ENCODE measurements at regions not wholly inside any gene's neighbourhood (a gene's known extent, or its start where the extent isn't known, plus 50 kb on each side); places are given as distances from the start of the nearest gene placed in this dataset.

DNA sequence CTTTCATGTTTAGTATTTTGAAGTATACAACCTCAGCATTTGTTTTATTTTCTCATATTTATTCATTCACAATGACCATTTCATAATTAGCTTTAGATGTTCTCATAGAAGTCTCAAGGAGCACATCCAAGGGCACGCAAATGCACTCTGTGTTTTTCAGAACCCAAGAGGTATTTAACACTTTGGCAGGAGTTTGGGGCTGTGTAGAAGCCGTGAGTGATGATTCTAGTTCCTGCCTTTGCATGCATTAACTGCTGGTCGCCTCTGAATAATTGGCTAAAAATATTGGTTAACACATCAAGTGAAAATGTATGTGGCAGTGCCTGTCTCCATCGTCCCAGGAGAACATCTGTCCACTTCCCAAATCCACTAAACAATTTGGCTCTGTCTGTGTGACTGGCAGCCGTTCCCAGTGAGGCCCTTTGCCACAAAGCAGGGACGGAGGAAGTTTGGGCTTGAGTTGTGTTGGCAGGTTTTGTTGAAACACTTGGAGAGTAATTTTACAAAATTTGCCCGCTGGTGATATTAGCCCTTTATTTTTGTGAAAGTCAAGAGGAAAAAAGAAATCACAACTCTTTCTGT, 730.7 kb upstream of the SLIT2 start:
- H3K27ac ChIP-seq: no peak overlapping the region
- H3K4me1 ChIP-seq: no peaks in the 10 kb centered on the region
- no peaks in the 10 kb centered on the region for H3K27me3 ChIP-seq
- no peaks in the 10 kb centered on the region for H3K36me3 ChIP-seq
- TF ChIP-seq, protein P1, sequence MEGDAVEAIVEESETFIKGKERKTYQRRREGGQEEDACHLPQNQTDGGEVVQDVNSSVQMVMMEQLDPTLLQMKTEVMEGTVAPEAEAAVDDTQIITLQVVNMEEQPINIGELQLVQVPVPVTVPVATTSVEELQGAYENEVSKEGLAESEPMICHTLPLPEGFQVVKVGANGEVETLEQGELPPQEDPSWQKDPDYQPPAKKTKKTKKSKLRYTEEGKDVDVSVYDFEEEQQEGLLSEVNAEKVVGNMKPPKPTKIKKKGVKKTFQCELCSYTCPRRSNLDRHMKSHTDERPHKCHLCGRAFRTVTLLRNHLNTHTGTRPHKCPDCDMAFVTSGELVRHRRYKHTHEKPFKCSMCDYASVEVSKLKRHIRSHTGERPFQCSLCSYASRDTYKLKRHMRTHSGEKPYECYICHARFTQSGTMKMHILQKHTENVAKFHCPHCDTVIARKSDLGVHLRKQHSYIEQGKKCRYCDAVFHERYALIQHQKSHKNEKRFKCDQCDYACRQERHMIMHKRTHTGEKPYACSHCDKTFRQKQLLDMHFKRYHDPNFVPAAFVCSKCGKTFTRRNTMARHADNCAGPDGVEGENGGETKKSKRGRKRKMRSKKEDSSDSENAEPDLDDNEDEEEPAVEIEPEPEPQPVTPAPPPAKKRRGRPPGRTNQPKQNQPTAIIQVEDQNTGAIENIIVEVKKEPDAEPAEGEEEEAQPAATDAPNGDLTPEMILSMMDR (IDR thresholded peaks at IDR 0.05): no peak
- TF ChIP-seq POLR2A (IDR thresholded peaks at IDR 0.05): no peak
- 31 to 48% methylated on average over 7 of the region's 7 CpGs for WGBS, 2 donors
- intact Hi-C loops (cut with DNase I): no loop called here
- H3K9me3 ChIP-seq: no peaks in the 10 kb centered on the region
- no peak overlapping the region for H3K4me3 ChIP-seq
- DNase-seq: no peak

DNA sequence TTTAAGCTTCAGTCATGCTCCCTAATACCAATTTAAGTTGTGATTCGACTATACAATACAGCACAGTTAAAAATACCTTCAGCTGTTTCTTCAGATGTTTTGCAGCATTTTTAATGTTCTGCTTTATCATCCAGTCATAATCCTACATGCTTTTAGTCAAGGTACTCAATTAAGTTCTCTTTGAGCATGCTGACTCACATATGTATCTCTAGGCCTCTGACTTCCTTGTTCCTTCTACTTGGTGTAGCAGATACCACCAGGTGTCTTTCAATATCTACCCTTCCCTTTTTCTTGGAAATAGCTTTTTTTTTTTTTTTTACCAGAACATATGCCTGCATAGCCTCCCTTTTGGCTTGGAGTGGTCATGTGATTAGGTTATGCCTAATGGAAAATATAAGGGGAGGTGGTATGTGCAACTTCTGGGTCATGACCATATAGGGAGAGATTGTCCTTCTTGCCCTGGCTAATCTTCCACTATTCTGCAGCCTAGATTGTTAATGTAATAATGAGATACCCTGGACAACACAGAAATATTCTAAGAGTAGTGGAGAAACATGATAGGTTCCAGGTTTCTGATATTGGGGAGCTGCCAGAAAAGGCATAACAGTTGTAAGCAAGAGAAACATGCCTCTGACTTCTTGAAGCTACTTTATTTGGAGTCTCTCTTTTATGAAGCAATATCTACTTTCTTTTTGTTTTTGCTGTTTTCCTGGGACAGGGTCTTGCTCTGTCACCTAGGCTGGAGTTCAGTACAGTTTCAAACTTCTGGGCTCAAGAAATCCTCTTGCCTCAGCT, 737.2 kb upstream of the SLIT2 start:
- no peak for DNase-seq

DNA sequence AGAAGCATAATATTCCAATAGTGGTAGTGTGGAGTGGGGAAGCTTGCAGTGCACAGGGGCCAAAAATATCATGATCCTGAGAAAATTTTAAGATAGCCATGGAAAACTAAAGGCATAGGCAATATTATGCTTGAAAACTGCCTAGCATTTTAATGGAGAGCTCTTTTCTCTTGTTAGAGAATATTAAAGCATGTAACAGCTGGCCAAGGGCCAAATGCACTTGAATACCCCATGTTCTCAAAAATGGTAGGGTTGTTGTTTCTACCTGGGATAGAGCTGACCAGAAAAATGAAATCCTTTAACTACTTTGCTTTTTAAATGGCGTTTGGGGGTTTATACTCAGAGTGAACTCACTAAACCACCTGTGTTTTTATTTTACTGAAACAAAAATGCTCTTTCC, 739.6 kb upstream of the SLIT2 start:
- intact Hi-C loops (cut with DNase I): no loop called here
- Histone ChIP-seq H3K27ac (no peak overlapping the region), H3K4me1 (no peaks in the 10 kb centered on the region), H3K4me3 (no peak overlapping the region), H3K9me3 (no peaks in the 10 kb centered on the region), H3K36me3 (no peaks in the 10 kb centered on the region), H3K27me3 (no peaks in the 10 kb centered on the region)
- DNase-seq: no peak
- 33 to 45% methylated on average over 1 of the region's 1 CpG for WGBS, 2 donors
- no peak for TF ChIP-seq POLR2A (IDR thresholded peaks at IDR 0.05)
- TF ChIP-seq, protein P1 (IDR thresholded peaks at IDR 0.05): no peak

More for the DNA sequence above, 737.2 kb upstream of the SLIT2 start:
- Histone ChIP-seq H3K27me3 (no peaks in the 10 kb centered on the region), H3K4me1 (no peaks in the 10 kb centered on the region), H3K4me3 (no peak overlapping the region), H3K9me3 (no peaks in the 10 kb centered on the region), H3K36me3 (no peaks in the 10 kb centered on the region), H3K27ac (no peak overlapping the region)
- intact Hi-C loops (cut with DNase I): no loop called here
- TF ChIP-seq POLR2A (IDR thresholded peaks at IDR 0.05): no peak
- TF ChIP-seq, protein P1 (IDR thresholded peaks at IDR 0.05): no peak
- 31 to 60% methylated on average over 1 of the region's 1 CpG for WGBS, 2 donors

DNA sequence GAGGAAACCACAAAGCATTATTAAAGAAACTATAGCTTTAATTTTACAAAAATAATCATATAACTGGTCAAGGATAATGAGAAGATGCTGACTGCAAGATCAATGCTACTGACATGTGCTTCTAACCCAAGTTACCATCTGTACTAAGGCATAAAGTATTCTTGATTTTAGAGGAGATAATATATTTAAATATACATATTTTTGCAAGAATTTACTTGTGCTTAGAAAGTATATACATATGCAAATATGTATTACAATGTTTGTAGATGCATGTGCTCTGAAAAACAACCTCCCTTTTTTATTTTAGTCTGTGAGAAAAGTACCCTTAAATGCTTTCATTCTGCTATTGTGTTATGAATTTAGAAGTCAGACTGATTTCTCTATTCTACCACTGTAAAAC, 740.7 kb upstream of the SLIT2 start:
- Histone ChIP-seq H3K4me1 (no peaks in the 10 kb centered on the region), H3K9me3 (no peaks in the 10 kb centered on the region), H3K4me3 (no peak overlapping the region), H3K36me3 (no peaks in the 10 kb centered on the region), H3K27me3 (no peaks in the 10 kb centered on the region), H3K27ac (no peak overlapping the region)
- no peak for DNase-seq
- TF ChIP-seq, protein P1 (IDR thresholded peaks at IDR 0.05): no peak
- no peak for TF ChIP-seq POLR2A (IDR thresholded peaks at IDR 0.05)
- intact Hi-C loops (cut with DNase I): no loop called here

DNA sequence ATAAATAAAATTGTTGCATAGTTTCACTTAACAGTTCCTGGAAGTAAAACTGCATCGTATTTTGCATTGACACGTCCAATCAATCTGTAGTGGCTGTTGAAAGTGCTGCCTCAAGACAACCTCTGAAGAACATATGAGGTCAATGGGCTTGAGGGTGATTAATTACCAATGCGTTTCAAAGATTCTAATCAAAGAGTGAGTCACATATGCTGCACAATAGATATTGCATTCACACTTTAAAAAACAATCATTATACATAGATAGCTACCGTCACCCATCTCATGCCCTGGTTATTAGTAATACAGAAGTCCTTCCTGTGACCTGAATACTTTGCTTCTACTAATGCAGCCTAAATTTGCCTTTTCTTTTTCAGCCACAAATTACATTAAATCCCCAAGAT, 743.3 kb upstream of the SLIT2 start:
- no peak for DNase-seq
- no peaks in the 10 kb centered on the region for H3K36me3 ChIP-seq
- no peaks in the 10 kb centered on the region for H3K9me3 ChIP-seq
- intact Hi-C loops (cut with DNase I): no loop called here
- TF ChIP-seq, protein P1 (IDR thresholded peaks at IDR 0.05): no peak
- no peak for TF ChIP-seq POLR2A (IDR thresholded peaks at IDR 0.05)
- 63 to 85% methylated on average over 4 of the region's 4 CpGs for WGBS, 2 donors
- no peaks in the 10 kb centered on the region for H3K27me3 ChIP-seq
- no peaks in the 10 kb centered on the region for H3K4me1 ChIP-seq
- H3K27ac ChIP-seq: no peak overlapping the region
- H3K4me3 ChIP-seq: no peak overlapping the region

Measured in esophagus squamous epithelium (tissue), 5 donors.